HCT116 (cell line): ENCODE measurements at regions not wholly inside any gene's neighbourhood (a gene's known extent, or its start where the extent isn't known, plus 50 kb on each side); places are given as distances from the start of the nearest gene placed in this dataset.

ENCODE experiments used
- ATAC-seq: fragments of 200-7000 bp; cut with Tn5 transposase; 2 replicates; pipeline ENCODE4 v1.9.1; 2020; ENCODE audit warnings: mild to moderate bottlenecking, moderate library complexity
- BruUV-seq: library from RNA; stranded (reverse); fragments of 400-500 nt; replicated peaks from 2 replicates; lab custom pipeline; 2021; lab: Mats Ljungman, UMichigan
- CTCF ChIA-PET: fragments of 300-600 bp; sonication (Branson Sonifier 250); formaldehyde crosslinking; loops from one replicate; lab custom pipeline; 2021; ENCODE audit warnings: antibody characterized with exemption; lab: Charles Lee
- POLR2A ChIA-PET: fragments of 300-600, 350-600 bp; sonication (Branson Sonifier 250); formaldehyde crosslinking; loops from one replicate; lab custom pipeline; 2021; ENCODE audit warnings: antibody characterized with exemption; lab: Charles Lee
- RAD21 ChIA-PET, 2 experiments: fragments of 300-600 bp; sonication (Branson Sonifier 250); formaldehyde crosslinking; loops; one replicate each; lab custom pipeline; 2023; ENCODE audit warnings: low total read pairs in 2 of 2; ENCODE audit not compliant: uncharacterized antibody in 2 of 2, unreplicated experiment in 2 of 2, low non-redundant PET in 1 of 2; lab: Charles Lee
- DNase-seq: peaks from one replicate; pipeline ENCODE4 v3.0.0-alpha.2; 2010; ENCODE audit warnings: low read depth, low spot score
- H2AFZ ChIP-seq: fragments of 200-600 bp; shearing (Covaris generic), sonication (generic); 2 replicates; pipeline ENCODE4 v1.6.1; 2017; ENCODE audit warnings: low read depth, mixed run types, mixed read lengths, antibody characterized with exemption, low read length; ENCODE audit not compliant: poor library complexity, severe bottlenecking
- H3K27ac ChIP-seq: 2 replicates; pipeline ENCODE4 v1.5.1; 2012; ENCODE audit warnings: low read depth, low read length
- H3K27me3 ChIP-seq: fragments of 200-600 bp; sonication (generic); 2 replicates; pipeline ENCODE4 v1.6.1; 2016; ENCODE audit warnings: mixed run types, low read length, mixed read lengths; ENCODE audit not compliant: insufficient read depth
- H3K36me3 ChIP-seq, 2 experiments: fragments of 200-500 bp in 1 of 2; fragments of 200-600 bp in 1 of 2; sonication (Bioruptor generic) in 1 of 2; sonication (generic) in 1 of 2; 2 replicates each; pipeline versions ENCODE4 v1.5.1 to v1.6.1; 2014 to 2016; ENCODE audit warnings: low read length in 2 of 2, inconsistent platforms in 1 of 2, mixed read lengths in 1 of 2, mixed run types in 1 of 2; ENCODE audit not compliant: insufficient read depth in 2 of 2, control insufficient read depth in 1 of 2
- H3K4me1 ChIP-seq, 2 experiments: fragments of 200-600 bp in 1 of 2; sonication (generic) in 1 of 2; 2 replicates each; pipeline versions ENCODE4 v1.5.1 to v1.6.1; 2012 to 2017; ENCODE audit warnings: low read length in 2 of 2, inconsistent platforms in 1 of 2, mild to moderate bottlenecking in 1 of 2, mixed read lengths in 1 of 2, mixed run types in 1 of 2, moderate library complexity in 1 of 2; ENCODE audit not compliant: insufficient read depth in 2 of 2, control insufficient read depth in 1 of 2
- H3K4me2 ChIP-seq: fragments of 200-600 bp; sonication (generic); 2 replicates; pipeline ENCODE4 v1.6.1; 2017; ENCODE audit warnings: mixed run types, low read length, mixed read lengths
- H3K4me3 ChIP-seq, 2 experiments: fragments of 200-600 bp in 1 of 2; sonication (generic) in 1 of 2; replicated peaks in 1 of 2; 2 replicates each; pipeline ENCODE4 v1.5.1; 2011 to 2016; ENCODE audit warnings: low read length in 2 of 2, control low read depth in 1 of 2, low read depth in 1 of 2, mild to moderate bottlenecking in 1 of 2, mixed read lengths in 1 of 2, mixed run types in 1 of 2
- H3K79me2 ChIP-seq: fragments of 200-600 bp; sonication (generic); 2 replicates; pipeline ENCODE4 v1.6.1; 2017; ENCODE audit warnings: mild to moderate bottlenecking, mixed run types, low read length, moderate library complexity, mixed read lengths; ENCODE audit not compliant: insufficient read depth
- H3K9ac ChIP-seq: fragments of 200-600 bp; sonication (generic); 2 replicates; pipeline ENCODE4 v1.6.1; 2016; ENCODE audit warnings: low read length, mixed read lengths
- H3K9me2 ChIP-seq: fragments of 200-600 bp; sonication (generic), shearing (Covaris generic); 2 replicates; pipeline ENCODE4 v1.6.1; 2017; ENCODE audit warnings: mixed run types, mild to moderate bottlenecking, moderate library complexity; ENCODE audit not compliant: insufficient read depth
- H3K9me3 ChIP-seq, 2 experiments: fragments of 200-500 bp in 1 of 2; fragments of 200-600 bp in 1 of 2; sonication (Bioruptor generic) in 1 of 2; sonication (generic) in 1 of 2; 2 replicates each; pipeline ENCODE4 v1.6.1; 2014 to 2017; ENCODE audit warnings: low read length in 2 of 2, mixed read lengths in 2 of 2, inconsistent platforms in 1 of 2, low read depth in 1 of 2, mild to moderate bottlenecking in 1 of 2, mixed run types in 1 of 2, moderate library complexity in 1 of 2; ENCODE audit not compliant: control insufficient read depth in 1 of 2, insufficient read depth in 1 of 2
- H4K20me1 ChIP-seq: fragments of 200-600 bp; sonication (generic), shearing (Covaris generic); 2 replicates; pipeline ENCODE4 v1.6.1; 2017; ENCODE audit warnings: mixed run types, mild to moderate bottlenecking, moderate library complexity; ENCODE audit not compliant: insufficient read depth
- ATF3 ChIP-seq: IDR thresholded peaks from 2 replicates; pipeline ENCODE4 v1.6.1; 2012
- CEBPB ChIP-seq: IDR thresholded peaks from 2 replicates; pipeline ENCODE4 v1.6.1; 2012; ENCODE audit warnings: low read depth
- CTCF ChIP-seq, 3 experiments: fragments of 200-600 bp in 1 of 3; sonication (generic) in 1 of 3; IDR thresholded peaks in 2 of 3; conservative IDR thresholded peaks in 1 of 3; 2 replicates each; pipeline ENCODE4 v1.5.1; 2012 to 2017; ENCODE audit warnings: low read depth in 2 of 3, low read length in 2 of 3, antibody characterized with exemption in 1 of 3, borderline replicate concordance in 1 of 3, control low read depth in 1 of 3, mild to moderate bottlenecking in 1 of 3, mixed read lengths in 1 of 3, mixed run types in 1 of 3, moderate library complexity in 1 of 3; ENCODE audit not compliant: insufficient read depth in 1 of 3
- EGR1 ChIP-seq: IDR thresholded peaks from 2 replicates; pipeline ENCODE4 v1.6.1; 2012; ENCODE audit warnings: low read depth
- ELF1 ChIP-seq: IDR thresholded peaks from 2 replicates; pipeline ENCODE4 v1.6.1; 2012; ENCODE audit warnings: low read depth, borderline replicate concordance
- POLR2A ChIP-seq: IDR thresholded peaks from 2 replicates; pipeline ENCODE4 v1.7.0; 2011; ENCODE audit warnings: borderline replicate concordance; ENCODE audit not compliant: insufficient read depth, insufficient read length; ENCODE audit errors: extremely low read depth
- REST ChIP-seq: IDR thresholded peaks from 2 replicates; pipeline ENCODE4 v1.6.1; 2012; ENCODE audit warnings: low read depth
- YY1 ChIP-seq: IDR thresholded peaks from 2 replicates; pipeline ENCODE4 v1.6.1; 2011; ENCODE audit warnings: low read length, low read depth, moderate library complexity, mild to moderate bottlenecking; ENCODE audit not compliant: insufficient replicate concordance; ENCODE audit errors: extremely low read depth
- ZFX ChIP-seq: fragments of 450-650 bp; IDR thresholded peaks from 2 replicates; pipeline ENCODE4 v1.6.1; 2017
- ZNF274 ChIP-seq: fragments of 200-500 bp; sonication (Bioruptor generic); IDR thresholded peaks from 2 replicates; pipeline ENCODE4 v1.6.1; 2014; ENCODE audit warnings: mild to moderate bottlenecking, low read depth, low read length, inconsistent platforms
- intact Hi-C: fragments of 100-400 bp; cut with micrococcal nuclease; formaldehyde crosslinking; loops from 2 replicates; pipeline ENCODE4 v1.10.0; 2022
- TF ChIP-seq, protein P1 (sequence below): IDR thresholded peaks from 2 replicates; pipeline ENCODE4 v1.6.1; 2011; ENCODE audit warnings: mild to moderate bottlenecking, low read length, moderate library complexity; ENCODE audit not compliant: insufficient replicate concordance; ENCODE audit errors: extremely low read depth
- TF ChIP-seq, protein P2 (sequence below): IDR thresholded peaks from 2 replicates; pipeline ENCODE4 v1.6.1; 2012

DNA sequence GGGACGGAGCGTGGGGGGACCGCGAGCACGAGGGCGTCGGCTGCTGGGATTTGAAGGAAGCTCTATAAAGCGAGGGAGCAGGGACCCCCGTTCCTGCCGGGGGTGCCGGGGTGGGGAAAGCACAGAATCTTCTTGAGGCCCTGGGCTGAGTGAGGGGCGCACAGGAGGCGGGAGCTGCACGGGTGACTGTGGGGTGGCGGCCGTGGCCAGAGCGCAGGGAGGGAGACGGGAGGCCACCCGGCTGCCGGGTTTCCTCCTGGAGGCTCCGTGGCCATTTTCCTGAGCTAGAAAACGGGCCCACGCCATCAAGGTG, 385.1 kb downstream of the SMOC2 start:
- no peaks in the 10 kb centered on the region for H3K4me1 ChIP-seq
- H3K9me3 ChIP-seq = no peaks in the 10 kb centered on the region
- no peak overlapping the region for H2AFZ ChIP-seq
- H3K27me3 ChIP-seq = no peaks in the 10 kb centered on the region
- DNase-seq = no peak
- no peak overlapping the region for H3K4me2 ChIP-seq
- CTCF ChIA-PET = interaction anchor here (1.0 kb wide), 1 partner anchor 11 kb away, joined by 3 read pairs; no protein-coding TSS in a partner anchor
- POLR2A ChIA-PET = no interaction called here
- no peaks in the 10 kb centered on the region for H4K20me1 ChIP-seq
- no peak for ATAC-seq
- H3K79me2 ChIP-seq = no peaks in the 10 kb centered on the region
- no peaks in the 10 kb centered on the region for H3K9me2 ChIP-seq
- RAD21 ChIA-PET = no interaction called here
- H3K27ac ChIP-seq = no peak overlapping the region
- intact Hi-C loops = no loop called here
- no TSS peak for BruUV-seq
- no peak overlapping the region for H3K4me3 ChIP-seq
- H3K36me3 ChIP-seq = no peaks in the 10 kb centered on the region
- no peak for TF ChIP-seq ZFX
- TF ChIP-seq ATF3 = no peak
- TF ChIP-seq ELF1 = no peak
- no peak for TF ChIP-seq CTCF (IDR thresholded peaks at IDR 0.05 in 2 of 3, conservative IDR thresholded peaks at IDR 0.05 in 1 of 3; ENCODE audit: borderline replicate concordance in 1 of 3, insufficient read depth in 1 of 3, low read depth in 2 of 3, low read length in 2 of 3)
- TF ChIP-seq, protein P1, sequence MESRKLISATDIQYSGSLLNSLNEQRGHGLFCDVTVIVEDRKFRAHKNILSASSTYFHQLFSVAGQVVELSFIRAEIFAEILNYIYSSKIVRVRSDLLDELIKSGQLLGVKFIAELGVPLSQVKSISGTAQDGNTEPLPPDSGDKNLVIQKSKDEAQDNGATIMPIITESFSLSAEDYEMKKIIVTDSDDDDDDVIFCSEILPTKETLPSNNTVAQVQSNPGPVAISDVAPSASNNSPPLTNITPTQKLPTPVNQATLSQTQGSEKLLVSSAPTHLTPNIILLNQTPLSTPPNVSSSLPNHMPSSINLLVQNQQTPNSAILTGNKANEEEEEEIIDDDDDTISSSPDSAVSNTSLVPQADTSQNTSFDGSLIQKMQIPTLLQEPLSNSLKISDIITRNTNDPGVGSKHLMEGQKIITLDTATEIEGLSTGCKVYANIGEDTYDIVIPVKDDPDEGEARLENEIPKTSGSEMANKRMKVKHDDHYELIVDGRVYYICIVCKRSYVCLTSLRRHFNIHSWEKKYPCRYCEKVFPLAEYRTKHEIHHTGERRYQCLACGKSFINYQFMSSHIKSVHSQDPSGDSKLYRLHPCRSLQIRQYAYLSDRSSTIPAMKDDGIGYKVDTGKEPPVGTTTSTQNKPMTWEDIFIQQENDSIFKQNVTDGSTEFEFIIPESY = no peak
- TF ChIP-seq ZNF274 = no peak
- TF ChIP-seq REST = no peak
- TF ChIP-seq EGR1 = no peak
- no peak for TF ChIP-seq CEBPB
- TF ChIP-seq YY1 = no peak
- no peak for TF ChIP-seq POLR2A
- TF ChIP-seq, protein P2, sequence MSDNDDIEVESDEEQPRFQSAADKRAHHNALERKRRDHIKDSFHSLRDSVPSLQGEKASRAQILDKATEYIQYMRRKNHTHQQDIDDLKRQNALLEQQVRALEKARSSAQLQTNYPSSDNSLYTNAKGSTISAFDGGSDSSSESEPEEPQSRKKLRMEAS = no peak
- no peak overlapping the region for H3K9ac ChIP-seq
